Ascending aorta (tissue), 2 donors: ENCODE measurements at regions not wholly inside any gene's neighbourhood (a gene's known extent, or its start where the extent isn't known, plus 50 kb on each side); places are given as distances from the start of the nearest gene placed in this dataset.
"Not testable (repeated sequence)": the region's sequence is repeated elsewhere in the genome, so short reads cannot be mapped to it uniquely, and the experiment has no call there.

Experiments used
- DNase-seq, 2 donors: peaks; one replicate each; pipeline ENCODE4 v3.0.0-alpha.2; 2019; ENCODE audit warnings: low spot score in 2 of 2
- H3K27ac ChIP-seq, 2 donors: fragments of 200-600 bp; sonication (generic); one replicate each; pipeline ENCODE4 v1.5.1; 2016 to 2017; ENCODE audit warnings: mild to moderate bottlenecking in 1 of 2
- H3K27me3 ChIP-seq: fragments of 200-600 bp; sonication (generic); one replicate; pipeline ENCODE4 v1.5.1; 2017
- H3K36me3 ChIP-seq, 2 donors: fragments of 200-600 bp; sonication (generic); one replicate each; pipeline ENCODE4 v1.5.1; 2016
- H3K4me1 ChIP-seq, 2 donors: fragments of 200-600 bp; sonication (generic); one replicate each; pipeline ENCODE4 v1.5.1; 2016 to 2017; ENCODE audit warnings: mild to moderate bottlenecking in 1 of 2
- H3K4me3 ChIP-seq, 2 donors: fragments of 200-600 bp; sonication (generic); one replicate each; pipeline ENCODE4 v1.5.1; 2016 to 2017; ENCODE audit warnings: mild to moderate bottlenecking in 1 of 2
- H3K9me3 ChIP-seq, 2 donors: fragments of 200-600 bp; sonication (generic); one replicate each; pipeline ENCODE4 v1.5.1; 2016
- CTCF ChIP-seq, 3 experiments: fragments of 200-600 bp in 2 of 3; fragments of 450-650 bp in 1 of 3; sonication (generic) in 2 of 3; IDR thresholded peaks; one replicate each; pipeline ENCODE4 v1.5.1; 2016 to 2019; ENCODE audit warnings: antibody characterized with exemption in 3 of 3, mild to moderate bottlenecking in 1 of 3, moderate library complexity in 1 of 3
- intact Hi-C: fragments of 100-400 bp; cut with DNase I; formaldehyde crosslinking; loops from one replicate; pipeline ENCODE4 v1.15.1; 2023

DNA sequence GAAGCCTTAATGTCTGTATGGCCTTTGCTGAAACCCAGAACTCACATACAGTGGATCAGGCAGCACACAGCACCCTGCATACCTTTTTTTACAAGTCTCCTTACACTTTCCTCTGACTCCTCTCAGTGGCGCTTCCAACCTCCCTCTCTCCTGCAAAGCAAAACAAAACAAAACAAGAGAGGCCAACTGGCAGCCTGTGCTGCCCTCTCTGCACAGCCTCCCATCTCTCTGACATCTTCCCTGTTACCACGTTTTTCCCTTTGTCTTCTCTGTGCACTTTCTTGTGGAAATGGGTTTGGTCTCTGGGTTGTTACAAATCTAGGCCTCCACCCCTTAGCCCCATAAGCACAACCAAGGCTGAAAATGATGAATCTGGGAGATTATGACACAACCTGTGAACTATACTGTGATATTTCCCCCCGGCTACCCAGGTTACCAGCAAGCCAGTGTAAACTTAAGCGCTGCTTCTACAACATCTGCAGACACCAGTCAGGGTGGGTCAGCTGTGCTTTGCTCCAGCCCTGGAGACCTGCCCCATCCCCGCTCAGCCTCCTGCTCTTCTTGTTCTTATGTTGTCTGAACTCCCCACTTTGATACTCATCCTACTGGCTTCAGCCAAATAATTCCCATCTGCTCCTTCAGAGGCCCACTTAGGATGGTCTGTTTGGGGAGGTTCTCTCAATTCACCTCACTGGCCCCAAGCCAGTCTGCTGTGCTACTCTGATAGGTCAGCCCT is 54.9 kb upstream of the FMOD start:
- Histone ChIP-seq H3K27me3 (no peaks in the 10 kb centered on the region), H3K9me3 (no peaks in the 10 kb centered on the region), H3K27ac (peak overlapping the region; percentile 92 to 97), H3K4me3 (no peak overlapping the region), H3K36me3 (no peaks in the 10 kb centered on the region), H3K4me1 (peaks cover 42 to 67% of the 10 kb centered on the region in 2 donors)
- no peak for TF ChIP-seq CTCF (IDR thresholded peaks at IDR 0.05)
- DNase-seq = no peak
- intact Hi-C loops = loop anchor here (2.0 to 5.0 kb wide), 4 partner anchors 36 to 131 kb away; partner anchors contain the start of gene FMOD

DNA sequence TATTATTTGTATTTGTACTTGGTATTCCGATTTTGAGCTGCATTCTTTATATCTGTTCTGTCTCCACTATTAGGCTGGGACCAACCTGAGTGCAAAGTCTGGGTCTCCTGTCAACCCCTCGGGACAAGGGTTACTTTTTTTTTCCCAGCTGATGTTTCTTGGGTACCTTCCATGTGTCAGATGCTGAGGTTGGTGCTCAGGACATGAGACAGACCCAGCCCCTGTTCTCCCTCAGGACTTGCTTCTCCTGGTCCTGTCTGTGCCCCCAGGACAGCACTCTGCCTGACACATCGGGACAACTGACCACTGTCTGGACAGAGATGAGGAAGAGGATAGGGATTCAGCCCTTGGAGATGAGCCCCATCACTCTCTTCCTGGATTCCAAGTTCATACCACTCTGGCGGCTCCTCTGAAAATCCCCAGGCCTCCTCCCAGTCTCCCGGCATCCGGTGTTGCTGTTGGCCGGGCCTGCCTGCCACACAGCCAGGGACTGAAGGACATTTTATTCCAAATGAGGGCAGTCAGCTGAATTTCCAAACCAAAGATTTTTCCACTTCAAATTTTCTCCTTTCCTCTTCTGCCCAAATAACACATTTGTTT is 55.6 kb upstream of the FMOD start:
- intact Hi-C loops = loop anchor here (2.0 to 5.0 kb wide), 4 partner anchors 36 to 132 kb away; partner anchors contain the start of gene FMOD
- Histone ChIP-seq H3K36me3 (no peaks in the 10 kb centered on the region), H3K4me3 (no peak overlapping the region), H3K27me3 (no peaks in the 10 kb centered on the region), H3K9me3 (no peaks in the 10 kb centered on the region), H3K4me1 (peaks cover 42 to 67% of the 10 kb centered on the region in 2 donors), H3K27ac (peak overlapping the region; percentile 92 to 97)
- no peak for TF ChIP-seq CTCF (IDR thresholded peaks at IDR 0.05)
- peak; percentile 34 to 91 for DNase-seq

DNA sequence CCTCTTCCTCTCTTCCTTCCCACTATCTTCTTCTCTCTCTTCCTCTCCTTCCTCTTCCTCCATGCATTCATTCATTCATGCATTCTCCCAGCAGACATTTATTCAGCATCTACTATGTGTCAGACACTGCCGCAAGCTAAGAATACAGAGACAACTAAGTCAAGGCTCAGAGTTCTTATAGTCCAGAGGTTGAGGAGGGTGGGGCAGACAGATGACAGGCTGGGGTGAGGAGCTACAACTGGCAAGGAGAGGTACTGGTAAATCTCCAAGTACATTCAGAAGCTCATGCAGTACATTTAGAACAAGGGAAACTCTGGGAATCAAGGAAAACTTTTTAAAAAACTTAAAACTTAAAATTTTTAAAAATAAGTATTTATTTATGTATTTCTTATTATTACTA is 56.4 kb upstream of the FMOD start:
- Histone ChIP-seq H3K4me3 (peak overlapping the region in 1 of 2 donors; percentile 0), H3K27me3 (no peaks in the 10 kb centered on the region), H3K27ac (peak overlapping the region; percentile 92 to 97), H3K4me1 (peaks cover 38 to 63% of the 10 kb centered on the region in 2 donors), H3K36me3 (no peaks in the 10 kb centered on the region), H3K9me3 (no peaks in the 10 kb centered on the region)
- no peak for DNase-seq
- intact Hi-C loops = loop anchor here (2.0 to 5.0 kb wide), 4 partner anchors 35 to 132 kb away; partner anchors contain the start of gene FMOD
- no peak for TF ChIP-seq CTCF (IDR thresholded peaks at IDR 0.05)

DNA sequence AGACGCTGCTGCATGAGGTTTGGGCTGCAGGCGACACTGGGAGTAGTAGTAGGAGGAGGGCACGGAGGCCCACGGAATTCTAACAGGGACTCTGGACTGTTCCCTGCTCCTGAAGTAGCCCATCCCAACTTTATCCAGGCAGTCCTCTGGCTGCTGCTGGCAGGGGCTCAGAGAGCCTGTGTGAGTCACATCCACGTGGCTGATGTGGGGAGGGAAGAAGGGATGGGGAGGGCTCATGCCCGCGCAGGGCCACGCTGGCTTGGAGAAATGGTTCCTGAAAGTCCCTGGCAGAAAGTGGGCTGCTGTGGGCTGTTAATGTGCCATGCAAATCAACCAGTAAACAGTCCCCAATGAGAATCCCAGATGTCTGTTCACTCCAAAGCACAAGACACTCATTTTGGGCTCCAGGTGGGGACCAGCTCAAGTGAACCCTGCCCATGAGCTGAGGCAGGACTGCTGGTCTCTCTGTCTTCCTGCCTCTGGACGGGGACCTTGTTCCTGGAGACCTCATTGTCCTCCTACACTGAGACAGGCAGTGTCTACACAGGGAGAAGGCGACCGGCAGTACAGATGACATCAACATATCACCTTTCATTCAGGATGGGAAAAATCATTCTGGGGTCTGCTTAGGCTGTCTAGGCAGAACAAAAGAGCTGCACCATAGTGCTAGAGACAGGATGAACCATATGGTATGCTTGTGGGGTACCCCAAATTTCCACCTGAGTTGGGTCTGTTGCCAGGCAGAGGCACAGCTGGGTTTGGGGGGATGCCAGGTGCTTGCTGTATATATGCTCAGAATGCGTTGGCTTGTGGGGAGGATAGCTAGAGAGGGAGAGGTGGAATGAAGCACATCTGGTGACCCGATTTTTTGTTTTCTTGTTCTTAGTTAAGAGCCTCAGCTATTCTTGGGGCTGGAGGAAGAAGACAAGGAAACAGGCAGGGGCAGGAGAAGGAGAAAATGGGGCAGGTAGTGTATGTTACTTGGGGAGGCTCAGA is 57.9 kb upstream of the FMOD start:
- Histone ChIP-seq H3K27me3 (no peaks in the 10 kb centered on the region), H3K27ac (peak overlapping the region; percentile 92 to 97), H3K9me3 (no peaks in the 10 kb centered on the region), H3K4me3 (no peak overlapping the region), H3K36me3 (no peaks in the 10 kb centered on the region), H3K4me1 (peaks cover 37 to 56% of the 10 kb centered on the region in 2 donors)
- intact Hi-C loops = loop anchor here (2.0 to 5.0 kb wide), 2 partner anchors 34 to 70 kb away; no protein-coding TSS in a partner anchor
- peak; percentile 78 to 94 for DNase-seq
- TF ChIP-seq CTCF (IDR thresholded peaks at IDR 0.05) = no peak

DNA sequence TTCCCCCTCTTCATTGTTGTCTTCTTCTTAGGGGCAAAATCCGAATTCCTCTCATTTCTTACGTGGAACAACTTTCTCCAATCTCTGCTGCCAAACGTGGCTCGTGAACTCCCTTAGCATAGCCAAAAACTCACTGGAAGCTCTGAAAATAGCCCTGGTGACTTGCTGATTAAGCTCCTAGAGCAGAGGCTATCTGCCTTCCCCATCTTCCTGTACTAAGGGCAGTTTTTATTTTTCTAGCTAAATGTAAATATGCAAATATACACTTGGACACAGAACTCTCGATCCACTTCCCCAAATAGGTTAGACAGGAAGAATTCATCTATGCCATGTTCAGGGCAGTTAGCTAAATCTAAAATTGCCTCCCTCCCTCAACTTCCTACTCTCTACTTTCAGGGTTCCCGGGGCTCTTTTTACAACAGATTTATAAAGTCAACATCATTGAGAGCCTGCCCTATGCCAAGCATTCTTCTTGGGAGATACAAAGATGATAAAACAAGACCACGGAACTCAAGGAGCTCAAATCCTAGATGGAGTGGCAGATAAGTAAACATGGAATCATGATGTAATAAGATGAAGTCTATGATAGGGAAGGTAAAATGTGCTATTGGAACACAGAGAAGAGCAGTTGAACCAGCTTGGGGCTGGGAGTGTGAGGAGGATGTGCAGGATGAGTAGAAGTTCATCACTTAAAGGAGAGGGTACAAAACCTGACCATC is 59.4 kb upstream of the FMOD start:
- TF ChIP-seq CTCF (IDR thresholded peaks at IDR 0.05) = no peak
- H3K4me3 ChIP-seq = no peak overlapping the region
- H3K36me3 ChIP-seq = no peaks in the 10 kb centered on the region
- H3K27me3 ChIP-seq = no peaks in the 10 kb centered on the region
- H3K9me3 ChIP-seq = no peaks in the 10 kb centered on the region
- intact Hi-C loops = no loop called here
- H3K4me1 ChIP-seq = peaks cover 37 to 53% of the 10 kb centered on the region in 2 donors
- DNase-seq = peak in 1 of 2 donors; percentile 69
- peak overlapping the region; percentile 92 to 97 for H3K27ac ChIP-seq

DNA sequence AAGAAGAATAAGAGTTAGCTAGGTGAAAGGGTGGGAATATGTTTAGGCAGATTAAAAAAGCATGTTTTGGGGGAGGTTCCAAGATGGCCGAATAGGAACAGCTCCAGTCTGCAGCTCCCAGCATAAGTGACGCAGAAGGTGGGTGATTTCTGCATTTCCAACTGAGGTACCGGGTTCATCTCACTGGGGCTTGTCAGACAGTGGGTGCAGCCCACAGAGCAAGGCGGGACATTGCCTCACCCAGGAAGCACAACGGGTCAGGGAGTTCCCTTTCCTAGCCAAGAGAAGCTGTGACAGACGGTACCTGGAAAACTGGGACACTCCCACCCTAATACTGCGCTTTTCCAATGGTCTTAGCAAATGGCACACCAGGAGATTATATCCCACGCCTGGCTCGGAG is 60.5 kb upstream of the FMOD start:
- H3K27me3 ChIP-seq, H3K27ac ChIP-seq, H3K9me3 ChIP-seq, H3K4me3 ChIP-seq, H3K36me3 ChIP-seq, intact Hi-C loops, DNase-seq: not testable (repeated sequence)
- peaks cover 27 to 42% of the 10 kb centered on the region in 2 donors for H3K4me1 ChIP-seq
